ENCODE measurements at regions not wholly inside any gene's neighbourhood (a gene's known extent, or its start where the extent isn't known, plus 50 kb on each side); places are given as distances from the start of the nearest gene placed in this dataset.

DNA sequence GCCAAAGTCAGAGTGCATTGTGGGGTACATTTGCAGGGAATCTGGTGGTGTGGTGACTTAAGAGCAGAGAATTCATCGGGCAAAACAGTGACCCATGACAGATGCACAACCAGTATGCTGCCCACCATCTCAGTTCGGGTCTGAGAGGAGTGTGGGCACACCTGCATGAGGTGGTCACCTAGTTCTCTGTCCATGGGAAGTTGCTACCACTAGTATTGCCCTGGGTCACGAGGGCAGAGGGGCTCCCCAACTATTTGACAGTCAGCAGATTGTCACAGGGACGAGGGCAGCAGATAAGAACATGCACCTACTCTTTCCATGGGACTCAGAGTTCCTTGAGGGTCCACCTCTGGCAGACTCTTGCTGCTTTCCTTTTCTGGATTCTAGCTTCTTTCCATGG is 305.2 kb upstream of the MAOA start:
- Histone ChIP-seq H3K4me3 (ENCODE audit: low read depth, low read length) (no peak overlapping the region), H3K27me3 (ENCODE audit: control insufficient read depth, insufficient read depth, low read length) (no peaks in the 10 kb centered on the region), H3K36me3 (ENCODE audit: control insufficient read depth, insufficient read depth, low read length) (no peaks in the 10 kb centered on the region)
- DNase-seq (ENCODE audit: low read depth) = no peak
- ChIA-PET CTCF (no interaction called here), POLR2A (no interaction called here)
- TF ChIP-seq, protein P1, sequence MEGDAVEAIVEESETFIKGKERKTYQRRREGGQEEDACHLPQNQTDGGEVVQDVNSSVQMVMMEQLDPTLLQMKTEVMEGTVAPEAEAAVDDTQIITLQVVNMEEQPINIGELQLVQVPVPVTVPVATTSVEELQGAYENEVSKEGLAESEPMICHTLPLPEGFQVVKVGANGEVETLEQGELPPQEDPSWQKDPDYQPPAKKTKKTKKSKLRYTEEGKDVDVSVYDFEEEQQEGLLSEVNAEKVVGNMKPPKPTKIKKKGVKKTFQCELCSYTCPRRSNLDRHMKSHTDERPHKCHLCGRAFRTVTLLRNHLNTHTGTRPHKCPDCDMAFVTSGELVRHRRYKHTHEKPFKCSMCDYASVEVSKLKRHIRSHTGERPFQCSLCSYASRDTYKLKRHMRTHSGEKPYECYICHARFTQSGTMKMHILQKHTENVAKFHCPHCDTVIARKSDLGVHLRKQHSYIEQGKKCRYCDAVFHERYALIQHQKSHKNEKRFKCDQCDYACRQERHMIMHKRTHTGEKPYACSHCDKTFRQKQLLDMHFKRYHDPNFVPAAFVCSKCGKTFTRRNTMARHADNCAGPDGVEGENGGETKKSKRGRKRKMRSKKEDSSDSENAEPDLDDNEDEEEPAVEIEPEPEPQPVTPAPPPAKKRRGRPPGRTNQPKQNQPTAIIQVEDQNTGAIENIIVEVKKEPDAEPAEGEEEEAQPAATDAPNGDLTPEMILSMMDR (IDR thresholded peaks at IDR 0.05; ENCODE audit: insufficient read depth, low read depth, low read length) = no peak

DNA sequence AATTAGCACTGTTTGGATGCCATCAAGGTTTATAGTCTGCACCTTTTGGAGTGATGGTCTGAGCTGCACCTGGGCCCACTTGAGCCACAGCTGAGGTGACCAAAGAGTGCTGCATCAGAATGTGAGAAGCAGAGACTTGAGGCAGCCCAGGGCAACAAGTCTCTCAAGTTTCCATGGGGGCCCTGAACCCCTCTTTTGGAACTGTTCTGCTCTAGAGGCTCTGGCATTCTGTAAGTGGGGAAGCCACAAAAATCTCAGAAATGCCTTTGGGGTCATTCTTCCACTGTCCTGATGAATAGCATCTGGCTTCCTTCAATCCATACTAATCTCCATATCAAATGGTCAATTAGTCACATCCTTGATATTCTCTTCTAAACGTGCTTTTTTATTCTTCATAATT is 298.4 kb upstream of the MAOA start:
- Histone ChIP-seq H3K27me3 (ENCODE audit: control insufficient read depth, insufficient read depth, low read length) (no peaks in the 10 kb centered on the region), H3K4me3 (ENCODE audit: low read depth, low read length) (no peak overlapping the region), H3K36me3 (ENCODE audit: control insufficient read depth, insufficient read depth, low read length) (no peaks in the 10 kb centered on the region)
- TF ChIP-seq, protein P1 (IDR thresholded peaks at IDR 0.05; ENCODE audit: insufficient read depth, low read depth, low read length) = no peak
- CTCF ChIA-PET = interaction anchor here (0.6 kb wide), 1 partner anchor 9 kb away, joined by 3 read pairs; no protein-coding TSS in a partner anchor
- DNase-seq (ENCODE audit: low read depth) = no peak
- POLR2A ChIA-PET = no interaction called here

DNA sequence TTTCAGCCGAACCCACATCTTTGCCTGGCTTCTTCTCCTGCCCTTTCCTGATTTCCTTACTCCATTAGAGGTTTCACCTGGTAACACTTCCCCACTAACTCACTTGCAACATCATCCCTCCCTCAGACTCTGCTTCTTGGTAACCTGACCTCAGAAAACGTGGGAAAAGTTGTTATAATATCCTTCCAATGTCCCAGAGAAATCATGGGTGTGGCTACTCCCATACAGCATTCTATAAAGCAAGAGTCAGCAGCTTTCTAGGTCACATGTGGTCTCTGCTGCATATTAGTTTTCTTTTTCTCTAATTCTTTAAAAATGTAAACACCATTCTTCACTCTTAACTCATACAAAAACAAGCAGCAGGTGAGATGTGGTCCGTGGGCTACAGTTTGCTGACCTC is 283.1 kb upstream of the MAOA start:
- CTCF ChIA-PET = no interaction called here
- no peak for DNase-seq (ENCODE audit: low read depth)
- POLR2A ChIA-PET = no interaction called here

DNA sequence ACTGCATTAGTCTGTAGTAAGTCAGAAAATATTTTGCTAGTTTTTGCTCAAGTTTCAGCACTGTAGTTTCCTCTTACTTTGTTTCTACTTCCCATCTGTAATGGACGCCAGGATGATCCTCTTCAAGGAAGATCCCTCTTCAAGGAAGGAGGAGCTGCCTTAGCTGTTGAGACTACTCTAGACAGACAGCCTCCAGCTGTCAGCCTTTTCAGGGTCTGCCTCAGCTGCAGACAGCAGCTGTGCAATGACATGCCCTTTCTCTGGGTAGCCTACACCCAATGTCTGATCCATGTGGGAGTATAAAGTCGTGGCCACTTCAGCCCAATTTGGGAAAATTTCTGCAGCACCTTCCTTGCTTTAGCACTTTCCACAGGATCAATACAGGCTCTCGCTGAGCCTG is 281.0 kb upstream of the MAOA start:
- POLR2A ChIA-PET = no interaction called here
- CTCF ChIA-PET = no interaction called here
- TF ChIP-seq, protein P1 (IDR thresholded peaks at IDR 0.05; ENCODE audit: insufficient read depth, low read depth, low read length) = no peak
- no peaks in the 10 kb centered on the region for H3K27me3 ChIP-seq (ENCODE audit: control insufficient read depth, insufficient read depth, low read length)
- H3K36me3 ChIP-seq (ENCODE audit: control insufficient read depth, insufficient read depth, low read length) = no peaks in the 10 kb centered on the region
- H3K4me3 ChIP-seq (ENCODE audit: low read depth, low read length) = no peak overlapping the region
- no peak for DNase-seq (ENCODE audit: low read depth)

More for the DNA sequence above, 283.1 kb upstream of the MAOA start:
- Histone ChIP-seq H3K36me3 (ENCODE audit: control insufficient read depth, insufficient read depth, low read length) (no peaks in the 10 kb centered on the region), H3K4me3 (ENCODE audit: low read depth, low read length) (no peak overlapping the region), H3K27me3 (ENCODE audit: control insufficient read depth, insufficient read depth, low read length) (no peaks in the 10 kb centered on the region)
- TF ChIP-seq, protein P1 (IDR thresholded peaks at IDR 0.05; ENCODE audit: insufficient read depth, low read depth, low read length) = no peak

DNA sequence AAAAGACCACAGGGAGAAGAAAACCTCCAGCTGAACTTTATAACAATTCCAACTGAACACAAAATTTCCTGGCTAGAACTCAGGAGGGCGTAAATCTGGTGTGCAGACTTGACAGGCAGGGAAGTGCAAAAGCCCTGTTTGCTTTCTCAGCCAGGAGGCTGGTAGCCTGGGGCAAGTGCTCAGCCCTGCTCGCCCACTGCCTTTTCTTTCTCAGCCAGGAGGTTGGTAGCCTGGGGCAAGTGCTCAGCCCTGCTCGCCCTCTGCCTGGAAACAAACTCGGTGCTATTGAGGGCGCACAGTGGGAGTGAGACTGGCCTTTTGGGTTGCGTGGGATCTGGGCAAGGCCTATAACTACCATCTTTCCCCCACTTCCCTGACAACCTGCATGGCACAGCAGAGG is 275.4 kb upstream of the MAOA start:
- no peaks in the 10 kb centered on the region for H3K36me3 ChIP-seq (ENCODE audit: control insufficient read depth, insufficient read depth, low read length)
- no peak overlapping the region for H3K4me3 ChIP-seq (ENCODE audit: low read depth, low read length)
- DNase-seq (ENCODE audit: low read depth) = no peak
- TF ChIP-seq, protein P1 (IDR thresholded peaks at IDR 0.05; ENCODE audit: insufficient read depth, low read depth, low read length) = no peak
- ChIA-PET CTCF (no interaction called here), POLR2A (no interaction called here)
- H3K27me3 ChIP-seq (ENCODE audit: control insufficient read depth, insufficient read depth, low read length) = no peaks in the 10 kb centered on the region

Measured in BJ (cell line).